Ovary (tissue), 3 donors: ENCODE measurements at regions not wholly inside any gene's neighbourhood (a gene's known extent, or its start where the extent isn't known, plus 50 kb on each side); places are given as distances from the start of the nearest gene placed in this dataset.

Experiments used
- EP300 ChIP-seq: sonication (generic); formaldehyde crosslinking; IDR thresholded peaks from one replicate; pipeline ENCODE4 v1.6.1; 2017; ENCODE audit warnings: antibody characterized with exemption
- POLR2A ChIP-seq: fragments of 450-650 bp; IDR thresholded peaks from one replicate; pipeline ENCODE4 v1.6.1; 2017; ENCODE audit warnings: antibody characterized with exemption, mild to moderate bottlenecking, moderate library complexity
- TF ChIP-seq, protein P1 (sequence below), 3 donors: fragments of 450-650 bp in 2 of 3; fragments of 200-600 bp in 1 of 3; IDR thresholded peaks; one replicate each; pipeline versions ENCODE4 v1.5.1 to v1.8.0; 2016 to 2022; ENCODE audit warnings: antibody characterized with exemption in 3 of 3, mild to moderate bottlenecking in 1 of 3
- donor health status: DM: no; HTN: no; CAD: no.

DNA sequence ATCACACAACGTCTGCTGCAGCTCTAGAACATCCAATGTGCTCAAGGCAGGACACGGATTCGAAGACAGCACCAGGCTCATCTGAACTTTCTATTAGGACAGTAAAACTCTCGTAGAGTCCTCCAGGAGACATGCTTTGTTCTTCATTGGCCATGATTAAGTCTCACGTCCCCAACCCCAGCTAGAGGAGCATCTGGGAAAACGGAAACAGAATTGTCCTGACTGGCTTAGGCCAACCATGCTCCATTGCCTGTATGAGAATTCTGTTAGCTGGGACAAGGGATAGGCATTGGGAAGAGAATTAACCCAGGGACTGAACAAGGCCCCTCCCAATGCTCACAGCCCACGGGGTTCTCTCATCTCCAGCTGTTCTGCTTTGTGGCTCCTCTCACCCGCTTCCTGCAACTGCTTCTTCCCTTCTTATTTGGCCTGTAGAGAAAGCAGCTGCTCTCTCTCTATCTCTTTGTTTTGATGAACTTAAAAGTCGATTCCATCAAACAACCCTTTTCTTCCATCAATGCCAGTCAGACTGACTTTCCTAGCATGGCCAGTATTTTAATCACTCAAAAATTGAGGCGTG, 75.6 kb downstream of the C1QL2 start:
- TF ChIP-seq EP300 = no peak
- TF ChIP-seq, protein P1, sequence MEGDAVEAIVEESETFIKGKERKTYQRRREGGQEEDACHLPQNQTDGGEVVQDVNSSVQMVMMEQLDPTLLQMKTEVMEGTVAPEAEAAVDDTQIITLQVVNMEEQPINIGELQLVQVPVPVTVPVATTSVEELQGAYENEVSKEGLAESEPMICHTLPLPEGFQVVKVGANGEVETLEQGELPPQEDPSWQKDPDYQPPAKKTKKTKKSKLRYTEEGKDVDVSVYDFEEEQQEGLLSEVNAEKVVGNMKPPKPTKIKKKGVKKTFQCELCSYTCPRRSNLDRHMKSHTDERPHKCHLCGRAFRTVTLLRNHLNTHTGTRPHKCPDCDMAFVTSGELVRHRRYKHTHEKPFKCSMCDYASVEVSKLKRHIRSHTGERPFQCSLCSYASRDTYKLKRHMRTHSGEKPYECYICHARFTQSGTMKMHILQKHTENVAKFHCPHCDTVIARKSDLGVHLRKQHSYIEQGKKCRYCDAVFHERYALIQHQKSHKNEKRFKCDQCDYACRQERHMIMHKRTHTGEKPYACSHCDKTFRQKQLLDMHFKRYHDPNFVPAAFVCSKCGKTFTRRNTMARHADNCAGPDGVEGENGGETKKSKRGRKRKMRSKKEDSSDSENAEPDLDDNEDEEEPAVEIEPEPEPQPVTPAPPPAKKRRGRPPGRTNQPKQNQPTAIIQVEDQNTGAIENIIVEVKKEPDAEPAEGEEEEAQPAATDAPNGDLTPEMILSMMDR (IDR thresholded peaks at IDR 0.05) = no peak
- no peak for TF ChIP-seq POLR2A
